RWPE2 (cell line): ENCODE measurements at regions not wholly inside any gene's neighbourhood (a gene's known extent, or its start where the extent isn't known, plus 50 kb on each side); places are given as distances from the start of the nearest gene placed in this dataset.
A peak's percentile ranks its signal among the peaks of the same experiment; 100 is the strongest.
"Not testable (repeated sequence)": the region's sequence is repeated elsewhere in the genome, so short reads cannot be mapped to it uniquely, and the experiment has no call there.

Experiments used
- ATAC-seq: fragments of 200-7000 bp; cut with Tn5 transposase; 3 replicates; pipeline ENCODE4 v1.9.1; 2021; ENCODE audit warnings: low read depth
- DNase-seq: peaks from one replicate; pipeline ENCODE4 v3.0.0-alpha.2; 2020; ENCODE audit warnings: low spot score
- H3K27ac ChIP-seq: fragments of 450-650 bp; 2 replicates; pipeline ENCODE4 v1.5.1; 2017; ENCODE audit warnings: mild to moderate bottlenecking; ENCODE audit not compliant: poor library complexity, severe bottlenecking
- H3K27me3 ChIP-seq: fragments of 250-450 bp; sonication (Bioruptor Pico); 2 replicates; pipeline ENCODE4 v1.5.1; 2021; ENCODE audit warnings: mild to moderate bottlenecking, moderate library complexity; ENCODE audit not compliant: insufficient read depth, poor library complexity, severe bottlenecking
- H3K36me3 ChIP-seq: fragments of 250-450 bp; sonication (Bioruptor Pico); 2 replicates; pipeline ENCODE4 v1.5.1; 2020; ENCODE audit warnings: low read depth, mild to moderate bottlenecking, moderate library complexity
- H3K4me1 ChIP-seq: fragments of 250-450 bp; sonication (Bioruptor Pico); 2 replicates; pipeline ENCODE4 v1.5.1; 2021; ENCODE audit warnings: mild to moderate bottlenecking, moderate library complexity; ENCODE audit not compliant: insufficient read depth, poor library complexity, severe bottlenecking
- H3K4me3 ChIP-seq: fragments of 250-450 bp; sonication (Bioruptor Pico); 2 replicates; pipeline ENCODE4 v1.5.1; 2021; ENCODE audit warnings: mild to moderate bottlenecking, moderate library complexity; ENCODE audit not compliant: severe bottlenecking
- H3K9me3 ChIP-seq: fragments of 250-450 bp; sonication (Bioruptor Pico); 2 replicates; pipeline ENCODE4 v1.5.1; 2021; ENCODE audit warnings: mild to moderate bottlenecking, moderate library complexity; ENCODE audit not compliant: severe bottlenecking
- TF ChIP-seq, protein P1 (sequence below): fragments of 450-650 bp; IDR thresholded peaks from one replicate; pipeline ENCODE4 v1.5.1; 2017; ENCODE audit warnings: mild to moderate bottlenecking, moderate library complexity; ENCODE audit not compliant: poor library complexity, severe bottlenecking

DNA sequence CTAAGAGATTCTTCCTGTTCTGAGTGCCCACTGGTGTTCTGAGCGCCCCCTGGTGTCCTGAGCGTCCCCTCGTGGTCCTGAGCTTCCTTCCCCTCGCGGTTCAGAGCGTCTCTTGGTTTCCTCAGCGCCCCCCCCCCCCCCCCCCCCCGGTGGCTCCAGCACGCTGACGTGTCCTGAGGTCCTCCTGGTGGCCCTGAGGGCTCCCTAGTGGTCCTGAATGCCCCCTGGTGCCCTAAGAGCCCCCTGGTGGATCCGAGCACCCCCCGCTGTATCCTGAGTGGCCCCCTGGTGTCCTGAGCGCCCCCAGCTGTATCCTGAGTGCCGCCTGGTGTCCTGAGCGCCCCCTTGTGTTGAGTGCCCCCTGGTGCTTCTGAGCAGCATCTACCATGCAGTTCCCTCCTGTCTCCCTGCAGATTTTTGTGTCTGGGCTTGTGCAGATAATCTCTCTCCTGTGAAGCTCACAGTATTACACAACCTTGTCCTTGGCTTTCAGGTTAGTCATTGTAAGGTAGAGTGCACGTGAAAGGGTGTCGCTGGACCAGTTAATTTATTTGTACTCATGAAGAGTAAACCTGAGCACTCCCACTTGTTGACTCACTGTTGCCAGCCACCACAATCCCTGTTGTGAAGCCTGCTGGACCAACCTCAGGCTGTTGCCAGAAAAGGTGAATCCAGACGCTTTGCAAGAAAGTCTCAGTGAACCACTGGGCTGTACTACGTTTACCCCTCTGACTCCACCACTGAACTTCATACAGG, 1168.4 kb downstream of the TMEM121 start:
- Histone ChIP-seq H3K4me1 (no peaks in the 10 kb centered on the region), H3K36me3 (no peaks in the 10 kb centered on the region), H3K4me3 (no peak overlapping the region), H3K27me3 (peaks cover 6% of the 10 kb centered on the region), H3K27ac (no peak overlapping the region), H3K9me3 (peaks cover 2% of the 10 kb centered on the region)
- ATAC-seq (peak; percentile 29; the same call in 2 of the 3 replicates), DNase-seq (no peak)
- TF ChIP-seq, protein P1, sequence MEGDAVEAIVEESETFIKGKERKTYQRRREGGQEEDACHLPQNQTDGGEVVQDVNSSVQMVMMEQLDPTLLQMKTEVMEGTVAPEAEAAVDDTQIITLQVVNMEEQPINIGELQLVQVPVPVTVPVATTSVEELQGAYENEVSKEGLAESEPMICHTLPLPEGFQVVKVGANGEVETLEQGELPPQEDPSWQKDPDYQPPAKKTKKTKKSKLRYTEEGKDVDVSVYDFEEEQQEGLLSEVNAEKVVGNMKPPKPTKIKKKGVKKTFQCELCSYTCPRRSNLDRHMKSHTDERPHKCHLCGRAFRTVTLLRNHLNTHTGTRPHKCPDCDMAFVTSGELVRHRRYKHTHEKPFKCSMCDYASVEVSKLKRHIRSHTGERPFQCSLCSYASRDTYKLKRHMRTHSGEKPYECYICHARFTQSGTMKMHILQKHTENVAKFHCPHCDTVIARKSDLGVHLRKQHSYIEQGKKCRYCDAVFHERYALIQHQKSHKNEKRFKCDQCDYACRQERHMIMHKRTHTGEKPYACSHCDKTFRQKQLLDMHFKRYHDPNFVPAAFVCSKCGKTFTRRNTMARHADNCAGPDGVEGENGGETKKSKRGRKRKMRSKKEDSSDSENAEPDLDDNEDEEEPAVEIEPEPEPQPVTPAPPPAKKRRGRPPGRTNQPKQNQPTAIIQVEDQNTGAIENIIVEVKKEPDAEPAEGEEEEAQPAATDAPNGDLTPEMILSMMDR: peak; percentile 20

DNA sequence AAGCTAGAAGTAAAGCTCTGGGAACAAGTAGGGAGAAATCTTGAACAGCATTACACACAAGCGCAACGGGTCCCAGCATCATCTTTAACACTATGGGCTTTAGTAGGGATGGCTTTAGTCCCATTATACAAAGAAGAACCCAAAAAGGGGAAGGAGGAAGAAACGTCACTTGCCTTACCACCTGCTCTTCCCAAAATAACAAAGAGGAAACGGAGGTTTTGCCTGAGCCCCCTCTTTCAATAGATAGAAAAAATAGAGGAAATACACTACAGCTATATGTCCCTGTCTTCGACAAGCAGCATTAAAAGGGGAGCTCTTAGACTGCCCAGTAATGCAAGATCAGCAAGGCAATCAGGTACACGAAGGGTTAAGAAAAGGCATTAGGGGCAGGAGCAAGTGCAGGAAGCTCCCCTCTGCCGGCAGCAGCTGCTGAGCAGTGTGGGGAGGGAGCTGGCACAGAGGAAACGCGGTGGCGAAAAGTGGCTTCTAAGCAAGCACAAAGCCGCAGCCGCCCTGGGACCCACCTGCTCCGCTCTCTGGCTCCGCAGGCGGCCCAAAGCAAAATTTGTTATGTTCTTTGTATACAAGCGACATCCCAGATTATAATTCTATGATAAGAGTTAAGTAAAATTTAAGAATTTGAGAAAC, 1172.4 kb downstream of the TMEM121 start:
- not testable (repeated sequence) for H3K4me3 ChIP-seq, H3K27ac ChIP-seq, ATAC-seq, H3K36me3 ChIP-seq, DNase-seq, H3K4me1 ChIP-seq, H3K9me3 ChIP-seq
- H3K27me3 ChIP-seq: peaks cover 10% of the 10 kb centered on the region

DNA sequence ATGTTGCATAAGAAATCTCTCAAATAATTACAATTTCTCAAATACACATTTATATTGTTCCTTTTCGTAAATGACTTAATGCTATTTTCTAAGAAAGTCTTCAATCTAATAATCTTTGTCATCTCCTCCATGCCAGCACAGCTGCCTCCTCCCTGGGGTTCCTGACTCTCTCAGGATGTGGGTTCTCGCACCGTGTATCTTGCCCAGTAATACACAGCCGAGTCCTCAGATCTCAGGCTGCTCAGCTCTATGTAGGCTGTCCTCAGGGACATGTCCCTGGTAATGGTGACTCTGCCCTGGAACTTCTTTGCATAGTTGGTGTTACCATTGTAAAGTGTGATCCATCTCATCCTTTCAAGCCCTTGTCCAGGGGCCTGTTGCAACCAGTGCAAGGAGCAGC, 1177.3 kb downstream of the TMEM121 start:
- H3K9me3 ChIP-seq, H3K4me3 ChIP-seq, DNase-seq, H3K27me3 ChIP-seq, H3K36me3 ChIP-seq, ATAC-seq, H3K4me1 ChIP-seq, H3K27ac ChIP-seq: not testable (repeated sequence)

DNA sequence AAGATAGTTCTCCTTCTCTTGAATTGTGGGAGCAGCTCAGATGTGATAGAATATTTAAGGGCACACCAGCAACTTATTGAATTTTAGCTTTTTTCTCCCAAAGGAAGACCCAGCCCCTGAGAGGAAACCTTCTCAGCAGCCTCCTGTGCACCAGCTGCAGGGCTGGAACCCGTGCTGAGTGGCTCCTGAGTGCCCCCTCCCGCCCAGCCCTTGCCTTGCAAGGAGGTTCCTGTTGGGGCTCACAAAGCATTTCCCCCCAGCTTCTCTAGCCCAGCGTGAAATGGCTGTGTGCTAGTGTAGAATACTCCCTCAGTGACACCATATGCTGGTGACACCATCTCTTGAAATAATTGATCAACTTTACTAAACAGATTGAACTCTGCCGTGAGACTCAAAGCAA, 1180.1 kb downstream of the TMEM121 start:
- H3K4me1 ChIP-seq, DNase-seq, ATAC-seq, H3K36me3 ChIP-seq, H3K27ac ChIP-seq, H3K4me3 ChIP-seq, H3K9me3 ChIP-seq, H3K27me3 ChIP-seq: not testable (repeated sequence)

DNA sequence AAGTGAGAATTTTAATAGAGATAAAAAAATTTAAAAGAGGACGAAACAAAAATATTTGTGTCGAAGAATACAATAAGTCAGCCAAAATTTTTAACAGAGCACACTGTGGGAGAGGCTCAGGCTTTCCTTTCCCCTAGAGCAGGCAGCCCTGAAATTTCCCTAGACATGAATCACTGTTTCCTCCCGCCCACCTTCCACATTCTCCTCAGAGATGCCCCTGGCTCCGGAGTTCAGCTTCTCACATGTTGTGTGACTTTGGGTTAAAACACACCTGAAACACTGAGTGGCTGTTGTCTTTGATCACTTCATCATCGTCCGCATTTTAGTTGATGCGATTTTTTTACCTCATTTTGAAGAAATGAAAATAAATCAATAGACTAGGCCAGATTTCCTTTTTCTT, 1183.8 kb downstream of the TMEM121 start:
- not testable (repeated sequence) for H3K4me3 ChIP-seq, H3K36me3 ChIP-seq, ATAC-seq, H3K4me1 ChIP-seq, DNase-seq, H3K27ac ChIP-seq, H3K27me3 ChIP-seq, H3K9me3 ChIP-seq

DNA sequence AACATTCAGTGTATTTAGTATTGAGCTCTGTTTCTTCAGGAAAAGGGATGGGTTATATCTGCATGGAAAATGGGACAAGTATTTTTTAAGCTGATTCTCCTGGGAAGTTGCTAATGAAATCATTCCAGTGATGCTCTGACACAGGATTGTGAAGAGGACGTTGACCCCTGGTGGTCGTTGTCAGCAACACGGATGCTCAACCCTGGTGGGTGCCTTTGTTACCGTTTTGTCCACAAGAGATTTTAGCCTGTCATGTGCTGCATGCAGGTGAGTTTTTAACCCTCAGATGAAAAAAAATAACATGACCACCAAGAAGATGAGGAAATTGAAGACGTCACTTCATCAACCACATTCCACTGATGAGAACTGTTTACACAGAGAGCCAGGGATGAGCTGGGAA, 1186.1 kb downstream of the TMEM121 start:
- DNase-seq, H3K4me3 ChIP-seq, H3K27me3 ChIP-seq, H3K36me3 ChIP-seq, ATAC-seq, H3K27ac ChIP-seq, H3K4me1 ChIP-seq, H3K9me3 ChIP-seq: not testable (repeated sequence)

DNA sequence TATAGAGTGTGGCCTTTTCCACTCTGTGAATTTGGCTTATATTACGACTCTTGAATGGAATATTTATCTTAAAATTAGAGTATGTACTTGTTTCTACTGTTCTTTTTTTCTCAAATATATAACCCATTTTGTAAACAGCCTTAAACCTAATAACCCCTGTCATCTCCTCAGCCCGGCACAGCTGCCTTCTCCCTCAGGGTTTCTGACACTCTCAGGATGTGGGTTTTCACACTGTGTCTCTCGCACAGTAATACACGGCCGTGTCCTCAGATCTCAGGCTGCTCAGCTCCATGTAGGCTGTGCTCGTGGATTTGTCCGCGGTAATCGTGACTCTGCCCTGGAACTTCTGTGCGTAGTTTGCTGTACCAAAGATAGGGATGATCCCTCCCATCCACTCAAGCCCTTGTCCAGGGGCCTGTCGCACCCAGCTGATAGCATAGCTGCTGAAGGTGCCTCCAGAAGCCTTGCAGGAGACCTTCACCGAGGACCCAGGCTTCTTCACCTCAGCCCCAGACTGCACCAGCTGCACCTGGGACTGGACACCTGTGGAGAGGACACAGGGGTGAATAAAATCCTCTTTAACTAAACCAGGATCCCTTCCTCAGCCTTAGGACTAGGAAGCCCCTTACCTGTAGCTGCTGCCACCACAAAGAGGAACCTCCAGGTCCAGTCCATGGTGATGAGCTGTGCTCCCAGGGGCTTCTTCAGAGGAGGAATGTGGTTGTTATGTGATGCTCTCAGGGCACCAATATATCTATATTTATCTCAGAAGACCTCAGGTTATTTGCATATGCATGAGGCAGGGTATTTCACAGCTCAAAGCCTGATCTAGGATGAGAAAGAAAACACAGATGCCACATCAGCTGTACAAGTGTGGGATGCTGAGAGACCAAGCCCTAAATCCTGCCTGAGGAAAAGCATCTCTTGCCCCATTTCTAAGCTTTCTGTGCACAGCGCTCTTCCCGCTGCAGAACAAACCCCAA, 1188.4 kb downstream of the TMEM121 start:
- not testable (repeated sequence) for H3K27ac ChIP-seq, ATAC-seq, DNase-seq, H3K4me1 ChIP-seq, H3K4me3 ChIP-seq, H3K36me3 ChIP-seq, H3K27me3 ChIP-seq, H3K9me3 ChIP-seq

DNA sequence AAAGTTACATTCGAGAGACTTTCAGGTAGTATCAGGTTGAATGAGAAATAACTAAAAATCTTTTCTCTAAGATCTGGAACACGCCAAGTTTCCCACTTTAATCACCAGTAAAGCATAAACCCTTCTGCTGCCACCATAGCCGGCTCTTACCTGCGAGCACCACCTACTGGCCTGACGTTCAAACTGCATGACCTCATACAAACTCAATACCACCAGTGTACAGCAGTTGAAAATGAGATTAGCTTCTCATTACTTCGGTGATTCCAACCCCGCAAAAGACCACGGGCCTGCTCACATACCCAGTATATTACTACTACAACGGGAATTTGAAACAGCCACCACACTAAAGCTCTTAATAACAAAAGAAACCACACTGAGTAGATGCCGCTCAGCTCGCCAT, 1191.2 kb downstream of the TMEM121 start:
- not testable (repeated sequence) for H3K9me3 ChIP-seq, H3K36me3 ChIP-seq, H3K27ac ChIP-seq, H3K4me1 ChIP-seq, H3K27me3 ChIP-seq, DNase-seq, H3K4me3 ChIP-seq
- ATAC-seq: peak; percentile 50; the same call in 1 of the 3 replicates

DNA sequence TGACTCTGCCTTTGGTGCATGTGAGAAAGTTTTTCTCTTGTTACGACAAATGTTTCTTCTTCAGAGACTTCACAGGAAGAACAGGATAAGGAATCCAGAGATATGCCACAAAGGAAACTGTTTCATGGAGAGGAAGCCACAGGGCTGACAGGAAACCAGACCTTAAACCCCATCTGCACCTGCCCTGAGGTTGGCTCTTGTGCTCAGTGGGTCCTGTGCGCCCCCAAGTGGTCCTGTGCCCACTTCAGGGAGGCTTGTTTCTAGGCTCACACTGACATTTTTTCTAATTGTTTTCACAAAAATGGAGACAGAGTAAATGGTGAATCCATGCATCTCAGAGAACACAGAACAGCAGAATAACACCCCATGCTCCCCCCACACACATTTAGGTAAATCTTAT, 1193.5 kb downstream of the TMEM121 start:
- ATAC-seq, H3K9me3 ChIP-seq, H3K36me3 ChIP-seq, H3K4me1 ChIP-seq, H3K27ac ChIP-seq, DNase-seq, H3K27me3 ChIP-seq, H3K4me3 ChIP-seq: not testable (repeated sequence)

DNA sequence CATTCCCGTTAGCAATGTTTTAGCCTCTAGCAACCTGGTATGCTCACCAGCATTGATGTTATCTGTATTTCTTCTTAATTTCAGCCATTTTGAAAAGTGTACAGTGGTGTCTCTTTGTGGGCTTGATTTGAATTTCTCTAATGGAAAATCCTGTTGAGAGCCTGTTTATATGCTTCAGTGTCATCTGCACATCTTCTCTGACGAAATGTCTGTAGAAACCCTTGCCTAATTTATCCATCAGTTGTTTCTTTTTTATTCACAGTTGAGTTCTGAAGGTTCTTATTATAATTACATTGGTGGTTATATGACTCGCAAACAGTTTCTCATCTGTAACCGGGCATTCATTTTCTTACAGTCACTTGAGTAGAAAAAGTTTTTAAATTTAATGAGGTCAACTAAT, 1195.5 kb downstream of the TMEM121 start:
- not testable (repeated sequence) for ATAC-seq, H3K4me3 ChIP-seq, H3K27me3 ChIP-seq, H3K36me3 ChIP-seq, H3K27ac ChIP-seq, DNase-seq, H3K4me1 ChIP-seq, H3K9me3 ChIP-seq
